Vagina (tissue), 2 donors: ENCODE measurements at regions not wholly inside any gene's neighbourhood (a gene's known extent, or its start where the extent isn't known, plus 50 kb on each side); places are given as distances from the start of the nearest gene placed in this dataset.

Experiments
- DNase-seq, 2 donors: peaks; one replicate each; pipeline ENCODE4 v3.0.0-alpha.2; 2017; ENCODE audit errors: extremely low spot score in 2 of 2
- H3K27ac ChIP-seq: fragments of 200-600 bp; sonication (generic); one replicate; pipeline ENCODE4 v1.5.1; 2019
- H3K27me3 ChIP-seq: fragments of 200-600 bp; sonication (generic); one replicate; pipeline ENCODE4 v1.5.1; 2019
- H3K36me3 ChIP-seq, 2 donors: fragments of 200-600 bp; sonication (generic); one replicate each; pipeline ENCODE4 v1.5.1; 2017 to 2019
- H3K4me1 ChIP-seq: fragments of 200-600 bp; sonication (generic); one replicate; pipeline ENCODE4 v1.5.1; 2019
- H3K4me3 ChIP-seq, 2 donors: fragments of 200-600 bp; sonication (generic); 1 replicate in 1 of 2; 2 replicates in 1 of 2; pipeline ENCODE4 v1.5.1; 2016 to 2019
- H3K9me3 ChIP-seq: fragments of 200-600 bp; sonication (generic); one replicate; pipeline ENCODE4 v1.5.1; 2019
- CTCF ChIP-seq, 3 experiments: fragments of 450-650 bp in 2 of 3; fragments of 200-600 bp in 1 of 3; sonication (generic) in 1 of 3; IDR thresholded peaks; one replicate each; pipeline ENCODE4 v1.5.1; 2017 to 2019; ENCODE audit warnings: antibody characterized with exemption in 3 of 3, mild to moderate bottlenecking in 2 of 3, moderate library complexity in 2 of 3
- POLR2A ChIP-seq, 2 donors: fragments of 450-650 bp; IDR thresholded peaks; one replicate each; pipeline ENCODE4 v1.6.1; 2017; ENCODE audit warnings: antibody characterized with exemption in 2 of 2, mild to moderate bottlenecking in 2 of 2, moderate library complexity in 2 of 2
- POLR2AphosphoS5 ChIP-seq, 2 donors: sonication (generic); formaldehyde crosslinking; IDR thresholded peaks; one replicate each; pipeline ENCODE4 v1.9.0; 2017; ENCODE audit warnings: antibody characterized with exemption in 2 of 2, mild to moderate bottlenecking in 2 of 2, low read depth in 1 of 2; ENCODE audit not compliant: insufficient read depth in 1 of 2
- intact Hi-C: fragments of 100-400 bp; cut with DNase I; formaldehyde crosslinking; loops from one replicate; pipeline ENCODE4 v1.15.1; 2023

- Histone ChIP-seq H3K27ac (no peak overlapping the region), H3K27me3 (no peaks in the 10 kb centered on the region), H3K36me3 (no peaks in the 10 kb centered on the region), H3K9me3 (no peaks in the 10 kb centered on the region), H3K4me3 (no peak overlapping the region), H3K4me1 (no peaks in the 10 kb centered on the region)
- TF ChIP-seq POLR2AphosphoS5 (IDR thresholded peaks at IDR 0.05; ENCODE audit: insufficient read depth in 1 of 2, low read depth in 1 of 2) (no peak), POLR2A (IDR thresholded peaks at IDR 0.05) (no peak), CTCF (IDR thresholded peaks at IDR 0.05) (no peak)
- intact Hi-C loops: no loop called here
- no peak for DNase-seq
These were observed 358.7 kb downstream of the BARHL2 start for GRCh38 chr1:90358448-90358847.

GRCh38 chr1:90357995-90358394, 359.1 kb downstream of the BARHL2 start:
- Histone ChIP-seq H3K9me3 (no peaks in the 10 kb centered on the region), H3K27ac (no peak overlapping the region), H3K36me3 (no peaks in the 10 kb centered on the region), H3K4me3 (no peak overlapping the region), H3K27me3 (no peaks in the 10 kb centered on the region), H3K4me1 (no peaks in the 10 kb centered on the region)
- intact Hi-C loops: no loop called here
- TF ChIP-seq POLR2A (IDR thresholded peaks at IDR 0.05) (no peak), POLR2AphosphoS5 (IDR thresholded peaks at IDR 0.05; ENCODE audit: insufficient read depth in 1 of 2, low read depth in 1 of 2) (no peak), CTCF (IDR thresholded peaks at IDR 0.05) (no peak)
- DNase-seq: no peak

- no peaks in the 10 kb centered on the region for H3K9me3 ChIP-seq
- H3K4me1 ChIP-seq: no peaks in the 10 kb centered on the region
- H3K27me3 ChIP-seq: no peaks in the 10 kb centered on the region
- no peak for DNase-seq
- no peak for TF ChIP-seq POLR2A (IDR thresholded peaks at IDR 0.05)
- no peak for TF ChIP-seq POLR2AphosphoS5 (IDR thresholded peaks at IDR 0.05; ENCODE audit: insufficient read depth in 1 of 2, low read depth in 1 of 2)
- TF ChIP-seq CTCF (IDR thresholded peaks at IDR 0.05): no peak
- no peak overlapping the region for H3K4me3 ChIP-seq
- intact Hi-C loops: no loop called here
- H3K27ac ChIP-seq: no peak overlapping the region
- H3K36me3 ChIP-seq: no peaks in the 10 kb centered on the region
These were observed 360.1 kb downstream of the BARHL2 start for GRCh38 chr1:90356991-90357390.

- Histone ChIP-seq H3K27me3 (no peaks in the 10 kb centered on the region), H3K27ac (no peak overlapping the region), H3K36me3 (no peaks in the 10 kb centered on the region), H3K4me3 (no peak overlapping the region), H3K9me3 (no peaks in the 10 kb centered on the region), H3K4me1 (no peaks in the 10 kb centered on the region)
- DNase-seq: no peak
- intact Hi-C loops: no loop called here
- TF ChIP-seq POLR2A (IDR thresholded peaks at IDR 0.05) (no peak), CTCF (IDR thresholded peaks at IDR 0.05) (no peak), POLR2AphosphoS5 (IDR thresholded peaks at IDR 0.05; ENCODE audit: insufficient read depth in 1 of 2, low read depth in 1 of 2) (no peak)
These were observed 361.0 kb downstream of the BARHL2 start for GRCh38 chr1:90356101-90356500.

- Histone ChIP-seq H3K4me1 (no peaks in the 10 kb centered on the region), H3K36me3 (no peaks in the 10 kb centered on the region), H3K27ac (no peak overlapping the region), H3K27me3 (no peaks in the 10 kb centered on the region), H3K4me3 (no peak overlapping the region), H3K9me3 (no peaks in the 10 kb centered on the region)
- intact Hi-C loops: no loop called here
- no peak for TF ChIP-seq POLR2A (IDR thresholded peaks at IDR 0.05)
- TF ChIP-seq POLR2AphosphoS5 (IDR thresholded peaks at IDR 0.05; ENCODE audit: insufficient read depth in 1 of 2, low read depth in 1 of 2): no peak
- no peak for TF ChIP-seq CTCF (IDR thresholded peaks at IDR 0.05)
- DNase-seq: no peak
These were observed 359.8 kb downstream of the ZNF326 start for GRCh38 chr1:90354704-90355103.
